Calu3 (cell line): ENCODE measurements at regions not wholly inside any gene's neighbourhood (a gene's known extent, or its start where the extent isn't known, plus 50 kb on each side); places are given as distances from the start of the nearest gene placed in this dataset.
A peak's percentile ranks its signal among the peaks of the same experiment; 100 is the strongest.

Experiments
- BruUV-seq: library from RNA; stranded (reverse); fragments of 400-500 nt; replicated peaks from 2 replicates; lab custom pipeline; 2021; lab: Mats Ljungman, UMichigan
- CTCF ChIA-PET: fragments of 300-600 bp; sonication (Branson Sonifier 250); formaldehyde crosslinking; loops from one replicate; lab custom pipeline; 2022; ENCODE audit warnings: antibody characterized with exemption; lab: Charles Lee
- DNase-seq: peaks from one replicate; pipeline ENCODE4 v3.0.0; 2022
- H3K27ac Mint-ChIP-seq: one replicate; pipeline ENCODE4 v1.8.0; 2022; ENCODE audit warnings: mixed read lengths; ENCODE audit not compliant: unreplicated experiment
- H3K27me3 Mint-ChIP-seq: one replicate; pipeline ENCODE4 v1.8.0; 2022; ENCODE audit warnings: mixed read lengths; ENCODE audit not compliant: unreplicated experiment
- H3K36me3 Mint-ChIP-seq: one replicate; pipeline ENCODE4 v1.8.0; 2022; ENCODE audit warnings: mild to moderate bottlenecking, moderate library complexity, mixed read lengths; ENCODE audit not compliant: insufficient read depth, unreplicated experiment
- H3K4me1 Mint-ChIP-seq: one replicate; pipeline ENCODE4 v1.8.0; 2022; ENCODE audit warnings: mild to moderate bottlenecking, low read depth, mixed read lengths; ENCODE audit not compliant: unreplicated experiment
- H3K4me3 Mint-ChIP-seq: one replicate; pipeline ENCODE4 v1.8.0; 2022; ENCODE audit warnings: mild to moderate bottlenecking, low read depth, moderate library complexity, mixed read lengths; ENCODE audit not compliant: unreplicated experiment
- H3K9me3 Mint-ChIP-seq: one replicate; pipeline ENCODE4 v1.8.0; 2022; ENCODE audit warnings: low read depth, mixed read lengths; ENCODE audit not compliant: unreplicated experiment
- CTCF ChIP-seq: fragments of 200-600 bp; IDR thresholded peaks from one replicate; pipeline ENCODE4 v1.8.0; 2022; ENCODE audit warnings: antibody characterized with exemption; ENCODE audit not compliant: unreplicated experiment
- intact Hi-C: fragments of 100-400 bp; cut with micrococcal nuclease; formaldehyde crosslinking; loops from one replicate; pipeline ENCODE4 v1.10.0; 2022; ENCODE audit not compliant: unreplicated experiment

GRCh38 chr4:38189445-38189844 lies 229.2 kb downstream of the PTTG2 start:
- no peak for TF ChIP-seq CTCF
- H3K4me3 Mint-ChIP-seq: no peak overlapping the region
- H3K27ac Mint-ChIP-seq: peak overlapping the region; percentile 79
- BruUV-seq: TSS peak; percentile 94
- intact Hi-C loops: loop anchor here (2.0 to 5.0 kb wide), 3 partner anchors 33 to 485 kb away; no protein-coding TSS in a partner anchor
- no peaks in the 10 kb centered on the region for H3K27me3 Mint-ChIP-seq
- H3K4me1 Mint-ChIP-seq: peaks cover 23% of the 10 kb centered on the region
- peak; percentile 59 for DNase-seq
- peaks cover 5% of the 10 kb centered on the region for H3K36me3 Mint-ChIP-seq
- H3K9me3 Mint-ChIP-seq: no peaks in the 10 kb centered on the region
- CTCF ChIA-PET: no interaction called here

- DNase-seq: no peak
- H3K4me3 Mint-ChIP-seq: no peak overlapping the region
- no peaks in the 10 kb centered on the region for H3K27me3 Mint-ChIP-seq
- no TSS peak for BruUV-seq
- no peaks in the 10 kb centered on the region for H3K9me3 Mint-ChIP-seq
- CTCF ChIA-PET: no interaction called here
- intact Hi-C loops: loop anchor here (5.0 kb wide), 1 partner anchor 42 kb away; no protein-coding TSS in a partner anchor
- no peak for TF ChIP-seq CTCF
- H3K4me1 Mint-ChIP-seq: peaks cover 23% of the 10 kb centered on the region
- peaks cover 5% of the 10 kb centered on the region for H3K36me3 Mint-ChIP-seq
- H3K27ac Mint-ChIP-seq: no peak overlapping the region
Measured at GRCh38 chr4:38190717-38191178, 230.6 kb downstream of the PTTG2 start.

- CTCF ChIA-PET: no interaction called here
- no peak overlapping the region for H3K4me3 Mint-ChIP-seq
- H3K9me3 Mint-ChIP-seq: no peaks in the 10 kb centered on the region
- no peak overlapping the region for H3K27ac Mint-ChIP-seq
- H3K27me3 Mint-ChIP-seq: no peaks in the 10 kb centered on the region
- no peak for TF ChIP-seq CTCF
- no peak for DNase-seq
- BruUV-seq: no TSS peak
- intact Hi-C loops: loop anchor here (5.0 kb wide), 1 partner anchor 40 kb away; no protein-coding TSS in a partner anchor
- H3K36me3 Mint-ChIP-seq: peaks cover 5% of the 10 kb centered on the region
- H3K4me1 Mint-ChIP-seq: peaks cover 23% of the 10 kb centered on the region
Measured at GRCh38 chr4:38192516-38192915, 232.3 kb downstream of the PTTG2 start.

GRCh38 chr4:38193236-38193863 lies 233.2 kb downstream of the PTTG2 start:
- intact Hi-C loops: loop anchor here (5.0 kb wide), 1 partner anchor 39 kb away; no protein-coding TSS in a partner anchor
- no TSS peak for BruUV-seq
- Mint-ChIP-seq H3K4me1 (peaks cover 17% of the 10 kb centered on the region), H3K4me3 (no peak overlapping the region), H3K9me3 (no peaks in the 10 kb centered on the region), H3K27me3 (no peaks in the 10 kb centered on the region), H3K36me3 (peaks cover 5% of the 10 kb centered on the region), H3K27ac (no peak overlapping the region)
- no peak for TF ChIP-seq CTCF
- no peak for DNase-seq
- CTCF ChIA-PET: no interaction called here
